ENCODE measurements at regions not wholly inside any gene's neighbourhood (a gene's known extent, or its start where the extent isn't known, plus 50 kb on each side); places are given as distances from the start of the nearest gene placed in this dataset.

- no peak for TF ChIP-seq CEBPB (IDR thresholded peaks at IDR 0.05; ENCODE audit: borderline replicate concordance in 1 of 2, low read depth in 2 of 2, low read length in 2 of 2)
- TF ChIP-seq NFIC (IDR thresholded peaks at IDR 0.05; ENCODE audit: low read depth, low read length), result no peak
- TF ChIP-seq NRF1 (conservative IDR thresholded peaks at IDR 0.05; ENCODE audit: low read depth, low read length), result no peak
- TF ChIP-seq, protein P1, sequence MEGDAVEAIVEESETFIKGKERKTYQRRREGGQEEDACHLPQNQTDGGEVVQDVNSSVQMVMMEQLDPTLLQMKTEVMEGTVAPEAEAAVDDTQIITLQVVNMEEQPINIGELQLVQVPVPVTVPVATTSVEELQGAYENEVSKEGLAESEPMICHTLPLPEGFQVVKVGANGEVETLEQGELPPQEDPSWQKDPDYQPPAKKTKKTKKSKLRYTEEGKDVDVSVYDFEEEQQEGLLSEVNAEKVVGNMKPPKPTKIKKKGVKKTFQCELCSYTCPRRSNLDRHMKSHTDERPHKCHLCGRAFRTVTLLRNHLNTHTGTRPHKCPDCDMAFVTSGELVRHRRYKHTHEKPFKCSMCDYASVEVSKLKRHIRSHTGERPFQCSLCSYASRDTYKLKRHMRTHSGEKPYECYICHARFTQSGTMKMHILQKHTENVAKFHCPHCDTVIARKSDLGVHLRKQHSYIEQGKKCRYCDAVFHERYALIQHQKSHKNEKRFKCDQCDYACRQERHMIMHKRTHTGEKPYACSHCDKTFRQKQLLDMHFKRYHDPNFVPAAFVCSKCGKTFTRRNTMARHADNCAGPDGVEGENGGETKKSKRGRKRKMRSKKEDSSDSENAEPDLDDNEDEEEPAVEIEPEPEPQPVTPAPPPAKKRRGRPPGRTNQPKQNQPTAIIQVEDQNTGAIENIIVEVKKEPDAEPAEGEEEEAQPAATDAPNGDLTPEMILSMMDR (IDR thresholded peaks at IDR 0.05 in 2 of 3, conservative IDR thresholded peaks at IDR 0.05 in 1 of 3; ENCODE audit: control insufficient read depth in 2 of 3, extremely low read depth in 1 of 3, insufficient read depth in 1 of 3, low read depth in 3 of 3, low read length in 3 of 3), result no peak
- TF ChIP-seq CHD2 (IDR thresholded peaks at IDR 0.05; ENCODE audit: borderline replicate concordance, low read depth, low read length), result no peak
- no peak for TF ChIP-seq RB1 (IDR thresholded peaks at IDR 0.05; ENCODE audit: borderline replicate concordance)
- TF ChIP-seq ETV6 (conservative IDR thresholded peaks at IDR 0.05 in 1 of 2, IDR thresholded peaks at IDR 0.05 in 1 of 2; ENCODE audit: borderline replicate concordance in 1 of 2, low read depth in 1 of 2), result no peak
- no peak for TF ChIP-seq PML (IDR thresholded peaks at IDR 0.05; ENCODE audit: low read length)
Measured at GRCh38 chr11:127454856-127455255, 454.3 kb upstream of the KIRREL3 start.

Measured in GM12878 (cell line).